GM23338 (cell line): ENCODE measurements at regions not wholly inside any gene's neighbourhood (a gene's known extent, or its start where the extent isn't known, plus 50 kb on each side); places are given as distances from the start of the nearest gene placed in this dataset.
A peak's percentile ranks its signal among the peaks of the same experiment; 100 is the strongest.
"Not testable (repeated sequence)": the region's sequence is repeated elsewhere in the genome, so short reads cannot be mapped to it uniquely, and the experiment has no call there.

Source experiments
- ATAC-seq: fragments of 200-7000 bp; cut with Tn5 transposase; 3 replicates; pipeline ENCODE4 v1.9.1; 2020
- DNase-seq: peaks from one replicate; pipeline ENCODE4 v3.0.0-alpha.2; 2015; ENCODE audit warnings: low spot score
- H2AFZ ChIP-seq: fragments of 200-600 bp; sonication (generic); 2 replicates; pipeline ENCODE4 v1.8.0; 2016; ENCODE audit warnings: antibody characterized with exemption, mild to moderate bottlenecking, moderate library complexity
- H3F3A ChIP-seq: fragments of 200-600 bp; sonication (generic); replicated peaks from 2 replicates; pipeline ENCODE4 v1.8.0; 2017; ENCODE audit warnings: antibody characterized with exemption, mixed run types, low read depth
- H3K27ac ChIP-seq: fragments of 200-600 bp; sonication (generic); 2 replicates; pipeline ENCODE4 v1.6.1; 2016; ENCODE audit warnings: low read depth
- H3K27me3 ChIP-seq: fragments of 200-600 bp; sonication (generic); 2 replicates; pipeline ENCODE4 v1.8.0; 2016; ENCODE audit warnings: mild to moderate bottlenecking, mixed run types, moderate library complexity; ENCODE audit not compliant: insufficient read depth
- H3K36me3 ChIP-seq: fragments of 200-600 bp; sonication (generic); 2 replicates; pipeline ENCODE4 v1.8.0; 2016; ENCODE audit warnings: mild to moderate bottlenecking; ENCODE audit not compliant: insufficient read depth
- H3K4me1 ChIP-seq: fragments of 200-600 bp; sonication (generic); 2 replicates; pipeline ENCODE4 v1.8.0; 2016; ENCODE audit warnings: mild to moderate bottlenecking, moderate library complexity; ENCODE audit not compliant: insufficient read depth
- H3K4me2 ChIP-seq: fragments of 200-600 bp; sonication (generic); 2 replicates; pipeline ENCODE4 v1.7.1; 2017; ENCODE audit warnings: mixed run types
- H3K4me3 ChIP-seq: fragments of 200-600 bp; sonication (generic); 2 replicates; pipeline ENCODE4 v1.6.1; 2016; ENCODE audit warnings: mixed run types
- H3K79me2 ChIP-seq: fragments of 200-600 bp; sonication (generic); replicated peaks from 2 replicates; pipeline ENCODE4 v1.8.0; 2017; ENCODE audit warnings: mild to moderate bottlenecking; ENCODE audit not compliant: insufficient read depth
- H3K9me2 ChIP-seq: fragments of 200-600 bp; sonication (generic); 2 replicates; pipeline ENCODE4 v1.8.0; 2017; ENCODE audit not compliant: insufficient read depth
- H4K20me1 ChIP-seq: fragments of 200-600 bp; sonication (generic); replicated peaks from 2 replicates; pipeline ENCODE4 v1.8.0; 2017; ENCODE audit warnings: mild to moderate bottlenecking; ENCODE audit not compliant: insufficient read depth
- H3K27ac Mint-ChIP-seq: 2 replicates; pipeline ENCODE4 v1.8.0; 2020; ENCODE audit warnings: inconsistent platforms, mild to moderate bottlenecking, moderate library complexity, mixed read lengths
- H3K27me3 Mint-ChIP-seq: 3 replicates; pipeline ENCODE4 v1.8.0; 2022; ENCODE audit warnings: low read depth, mild to moderate bottlenecking, moderate library complexity, mixed read lengths, inconsistent platforms; ENCODE audit not compliant: insufficient read depth, poor library complexity
- H3K36me3 Mint-ChIP-seq: 3 replicates; pipeline ENCODE4 v1.8.0; 2021; ENCODE audit warnings: low read depth, mild to moderate bottlenecking, inconsistent platforms, moderate library complexity, mixed read lengths
- H3K4me1 Mint-ChIP-seq: 3 replicates; pipeline ENCODE4 v1.8.0; 2020; ENCODE audit warnings: mild to moderate bottlenecking, inconsistent platforms, mixed read lengths
- H3K4me3 Mint-ChIP-seq: 3 replicates; pipeline ENCODE4 v1.8.0; 2021; ENCODE audit warnings: moderate library complexity, mild to moderate bottlenecking, inconsistent platforms, mixed read lengths
- H3K9me3 Mint-ChIP-seq: 3 replicates; pipeline ENCODE4 v1.8.0; 2020; ENCODE audit warnings: moderate library complexity, mild to moderate bottlenecking, inconsistent platforms, mixed read lengths
- NANOG ChIP-seq: IDR thresholded peaks from 2 replicates; pipeline ENCODE4 v1.6.1; 2016; ENCODE audit warnings: antibody characterized with exemption, borderline replicate concordance
- POLR2AphosphoS5 ChIP-seq: IDR thresholded peaks from 2 replicates; pipeline ENCODE4 v1.6.1; 2016; ENCODE audit warnings: antibody characterized with exemption, low read depth
- ZNF462 ChIP-seq: fragments of 250-450 bp; sonication (Bioruptor Pico); IDR thresholded peaks from 2 replicates; pipeline ENCODE4 v1.5.0; 2020; ENCODE audit warnings: mild to moderate bottlenecking, moderate library complexity

GRCh38 chr14:38011156-38011555 lies 196.5 kb upstream of the SSTR1 start:
- not testable (repeated sequence) for H3K27me3 Mint-ChIP-seq, H3K4me3 ChIP-seq, H3K27me3 ChIP-seq, H3K4me1 ChIP-seq, H3F3A ChIP-seq, H3K9me2 ChIP-seq, H4K20me1 ChIP-seq, H3K4me2 ChIP-seq, DNase-seq, H3K4me3 Mint-ChIP-seq, ATAC-seq, H3K27ac ChIP-seq, H3K27ac Mint-ChIP-seq, H3K4me1 Mint-ChIP-seq, H2AFZ ChIP-seq, H3K79me2 ChIP-seq
- Mint-ChIP-seq H3K9me3 (peaks cover 58% of the 10 kb centered on the region), H3K36me3 (peaks cover 52% of the 10 kb centered on the region)
- peaks cover 27% of the 10 kb centered on the region for H3K36me3 ChIP-seq

GRCh38 chr14:38012056-38012455 lies 195.6 kb upstream of the SSTR1 start:
- no peaks in the 10 kb centered on the region for H3K4me1 Mint-ChIP-seq
- no peaks in the 10 kb centered on the region for H3K27me3 ChIP-seq
- H3K27me3 Mint-ChIP-seq = peaks cover 5% of the 10 kb centered on the region
- no peak overlapping the region for H3K27ac Mint-ChIP-seq
- H3K9me2 ChIP-seq = peaks cover 3% of the 10 kb centered on the region; the same call in 1 of the 2 replicates
- ATAC-seq (no peak), DNase-seq (peak; percentile 32)
- no peak overlapping the region for H3K4me3 ChIP-seq
- H3K36me3 ChIP-seq = peaks cover 27% of the 10 kb centered on the region
- no peaks in the 10 kb centered on the region for H4K20me1 ChIP-seq
- peaks cover 52% of the 10 kb centered on the region for H3K36me3 Mint-ChIP-seq
- H3K4me3 Mint-ChIP-seq = no peak overlapping the region
- no peak overlapping the region for H3K4me2 ChIP-seq
- H3K27ac ChIP-seq = no peak overlapping the region
- H3K4me1 ChIP-seq = no peaks in the 10 kb centered on the region
- no peaks in the 10 kb centered on the region for H3K79me2 ChIP-seq
- 0 out of 2 replicates have a peak, but pooled peaks cover 2% of the 10 kb centered on the region for H3F3A ChIP-seq
- TF ChIP-seq ZNF462 (CRISPR knock-in tag) (no peak), NANOG (no peak), POLR2AphosphoS5 (no peak)
- H2AFZ ChIP-seq = no peak overlapping the region
- peaks cover 62% of the 10 kb centered on the region for H3K9me3 Mint-ChIP-seq
